Astrocyte (in vitro differentiated cells and primary cell): ENCODE measurements at regions not wholly inside any gene's neighbourhood (a gene's known extent, or its start where the extent isn't known, plus 50 kb on each side); places are given as distances from the start of the nearest gene placed in this dataset.

Experiments
- CTCF ChIP-seq: IDR thresholded peaks from 2 replicates; pipeline ENCODE4 v1.5.1; 2011; ENCODE audit warnings: low read depth, mild to moderate bottlenecking, inconsistent platforms, low read length, moderate library complexity; ENCODE audit not compliant: insufficient read depth
- EZH2 ChIP-seq: IDR thresholded peaks from 2 replicates; pipeline ENCODE4 v1.6.1; 2012; ENCODE audit warnings: mild to moderate bottlenecking, low read length, inconsistent platforms; ENCODE audit not compliant: insufficient read depth

GRCh38 chr1:187911820-187912219, 1083.1 kb downstream of the PLA2G4A start:
- TF ChIP-seq CTCF: no peak
- TF ChIP-seq EZH2: no peak
